Astrocyte (in vitro differentiated cells and primary cell): ENCODE measurements at regions not wholly inside any gene's neighbourhood (a gene's known extent, or its start where the extent isn't known, plus 50 kb on each side); places are given as distances from the start of the nearest gene placed in this dataset.

Source experiments
- DNase-seq: peaks from one replicate; pipeline ENCODE4 v3.0.0-alpha.2; 2010; ENCODE audit warnings: low read depth
- FAIRE-seq: peaks from 2 replicates; lab custom pipeline; 2011; peaks lifted over from hg19 to GRCh38; lab: Jason Lieb, UNC
- H2AFZ ChIP-seq: 2 replicates; pipeline ENCODE4 v1.6.0; 2012; ENCODE audit warnings: low read depth, low read length, inconsistent platforms
- H3K27ac ChIP-seq: 2 replicates; pipeline ENCODE4 v1.5.1; 2011; ENCODE audit warnings: low read depth, low read length, inconsistent platforms
- H3K27me3 ChIP-seq: 2 replicates; pipeline ENCODE4 v1.6.0; 2011; ENCODE audit warnings: low read length, inconsistent platforms; ENCODE audit not compliant: insufficient read depth
- H3K36me3 ChIP-seq: 2 replicates; pipeline ENCODE4 v1.5.1; 2011; ENCODE audit warnings: low read length, inconsistent platforms; ENCODE audit not compliant: insufficient read depth
- H3K4me1 ChIP-seq: 2 replicates; pipeline ENCODE4 v1.5.1; 2011; ENCODE audit warnings: low read length, inconsistent platforms; ENCODE audit not compliant: insufficient read depth
- H3K4me2 ChIP-seq: 2 replicates; pipeline ENCODE4 v1.6.0; 2012; ENCODE audit warnings: low read length, inconsistent platforms
- H3K4me3 ChIP-seq: 2 replicates; pipeline ENCODE4 v1.5.1; 2011; ENCODE audit warnings: low read depth, mild to moderate bottlenecking, low read length, inconsistent platforms; ENCODE audit not compliant: insufficient read depth
- H3K79me2 ChIP-seq: 2 replicates; pipeline ENCODE4 v1.6.0; 2012; ENCODE audit warnings: mild to moderate bottlenecking, low read length, inconsistent platforms; ENCODE audit not compliant: insufficient read depth
- H3K9ac ChIP-seq: 2 replicates; pipeline ENCODE4 v1.6.0; 2012; ENCODE audit warnings: mild to moderate bottlenecking, low read length, inconsistent platforms
- H3K9me3 ChIP-seq: 2 replicates; pipeline ENCODE4 v1.5.1; 2012; ENCODE audit warnings: low read depth, mild to moderate bottlenecking, low read length, inconsistent platforms; ENCODE audit not compliant: insufficient read depth
- H4K20me1 ChIP-seq: 2 replicates; pipeline ENCODE4 v1.6.0; 2012; ENCODE audit warnings: low read length, inconsistent platforms; ENCODE audit not compliant: insufficient read depth
- H3K27ac Mint-ChIP-seq: one replicate; pipeline ENCODE4 v1.8.0; 2021; ENCODE audit warnings: mild to moderate bottlenecking, mixed read lengths; ENCODE audit not compliant: unreplicated experiment
- H3K27me3 Mint-ChIP-seq: one replicate; pipeline ENCODE4 v1.8.0; 2021; ENCODE audit warnings: low read depth, mixed read lengths; ENCODE audit not compliant: unreplicated experiment
- H3K36me3 Mint-ChIP-seq: one replicate; pipeline ENCODE4 v1.8.0; 2021; ENCODE audit warnings: low read depth, mixed read lengths; ENCODE audit not compliant: unreplicated experiment
- H3K4me1 Mint-ChIP-seq: one replicate; pipeline ENCODE4 v1.8.0; 2021; ENCODE audit warnings: low read depth, mixed read lengths; ENCODE audit not compliant: unreplicated experiment
- H3K4me3 Mint-ChIP-seq: one replicate; pipeline ENCODE4 v1.8.0; 2021; ENCODE audit warnings: mild to moderate bottlenecking, moderate library complexity, mixed read lengths; ENCODE audit not compliant: unreplicated experiment
- H3K9me3 Mint-ChIP-seq: one replicate; pipeline ENCODE4 v1.8.0; 2021; ENCODE audit warnings: mild to moderate bottlenecking, mixed read lengths; ENCODE audit not compliant: unreplicated experiment
- EZH2 ChIP-seq: IDR thresholded peaks from 2 replicates; pipeline ENCODE4 v1.6.1; 2012; ENCODE audit warnings: mild to moderate bottlenecking, low read length, inconsistent platforms; ENCODE audit not compliant: insufficient read depth
- TF ChIP-seq, protein P1 (sequence below): IDR thresholded peaks from 2 replicates; pipeline ENCODE4 v1.5.1; 2011; ENCODE audit warnings: low read depth, mild to moderate bottlenecking, inconsistent platforms, low read length, moderate library complexity; ENCODE audit not compliant: insufficient read depth

DNA sequence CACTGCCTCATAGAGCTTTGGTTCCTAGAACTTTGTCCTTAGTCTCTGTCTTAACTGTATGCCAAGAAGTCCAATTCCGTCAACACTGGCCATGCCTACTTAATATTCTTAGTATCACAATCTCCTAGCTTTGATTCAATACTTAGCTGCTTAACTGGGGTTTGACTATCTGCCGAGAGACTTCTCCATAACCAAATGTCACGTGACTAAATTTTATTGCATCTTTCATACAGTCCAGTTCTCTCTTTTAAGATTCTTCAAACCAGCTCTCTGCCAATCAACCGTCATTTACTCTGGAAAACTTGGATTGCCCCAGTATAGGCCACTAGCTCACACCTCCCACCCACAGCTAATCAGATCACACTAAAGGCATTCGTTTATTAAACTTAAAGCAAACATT lies 122.8 kb downstream of the ATXN7L3B start:
- H3K4me3 Mint-ChIP-seq = no peak overlapping the region
- TF ChIP-seq, protein P1, sequence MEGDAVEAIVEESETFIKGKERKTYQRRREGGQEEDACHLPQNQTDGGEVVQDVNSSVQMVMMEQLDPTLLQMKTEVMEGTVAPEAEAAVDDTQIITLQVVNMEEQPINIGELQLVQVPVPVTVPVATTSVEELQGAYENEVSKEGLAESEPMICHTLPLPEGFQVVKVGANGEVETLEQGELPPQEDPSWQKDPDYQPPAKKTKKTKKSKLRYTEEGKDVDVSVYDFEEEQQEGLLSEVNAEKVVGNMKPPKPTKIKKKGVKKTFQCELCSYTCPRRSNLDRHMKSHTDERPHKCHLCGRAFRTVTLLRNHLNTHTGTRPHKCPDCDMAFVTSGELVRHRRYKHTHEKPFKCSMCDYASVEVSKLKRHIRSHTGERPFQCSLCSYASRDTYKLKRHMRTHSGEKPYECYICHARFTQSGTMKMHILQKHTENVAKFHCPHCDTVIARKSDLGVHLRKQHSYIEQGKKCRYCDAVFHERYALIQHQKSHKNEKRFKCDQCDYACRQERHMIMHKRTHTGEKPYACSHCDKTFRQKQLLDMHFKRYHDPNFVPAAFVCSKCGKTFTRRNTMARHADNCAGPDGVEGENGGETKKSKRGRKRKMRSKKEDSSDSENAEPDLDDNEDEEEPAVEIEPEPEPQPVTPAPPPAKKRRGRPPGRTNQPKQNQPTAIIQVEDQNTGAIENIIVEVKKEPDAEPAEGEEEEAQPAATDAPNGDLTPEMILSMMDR = no peak
- TF ChIP-seq EZH2 = no peak
- FAIRE-seq = no peak

DNA sequence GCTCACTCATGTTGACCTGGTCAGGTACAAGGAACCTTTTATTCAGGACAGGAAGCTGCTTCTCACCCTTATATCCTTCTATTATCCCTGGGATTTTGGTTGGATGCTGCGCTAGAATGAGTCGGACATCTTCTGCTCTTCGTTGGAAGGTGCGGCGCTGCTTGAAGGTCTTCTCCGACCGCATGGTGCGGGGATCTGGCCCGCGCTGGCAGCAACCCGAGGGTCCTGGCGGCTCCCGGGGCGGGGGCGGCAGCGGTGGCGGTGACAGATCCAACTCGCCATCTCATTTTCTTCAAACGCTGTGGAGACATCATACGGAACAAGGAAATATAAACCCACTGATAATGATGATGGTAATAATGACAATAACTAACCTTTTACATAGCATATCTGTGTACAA lies 126.3 kb downstream of the ATXN7L3B start:
- no peak overlapping the region for H3K9ac ChIP-seq
- no peak overlapping the region for H3K4me3 ChIP-seq
- H3K9me3 ChIP-seq = no peaks in the 10 kb centered on the region
- H3K27me3 ChIP-seq = no peaks in the 10 kb centered on the region
- no peak for DNase-seq
- H2AFZ ChIP-seq = no peak overlapping the region
- no peak overlapping the region for H3K27ac ChIP-seq
- no peaks in the 10 kb centered on the region for H3K36me3 ChIP-seq
- no peak for TF ChIP-seq EZH2
- TF ChIP-seq, protein P1 = no peak
- Mint-ChIP-seq H3K4me3 (no peak overlapping the region), H3K27me3 (peaks cover 3% of the 10 kb centered on the region), H3K27ac (no peak overlapping the region), H3K9me3 (no peaks in the 10 kb centered on the region), H3K4me1 (peaks cover 2% of the 10 kb centered on the region), H3K36me3 (no peaks in the 10 kb centered on the region)
- no peaks in the 10 kb centered on the region for H3K4me1 ChIP-seq
- H4K20me1 ChIP-seq = no peaks in the 10 kb centered on the region
- no peak overlapping the region for H3K4me2 ChIP-seq
- FAIRE-seq = no peak
- no peaks in the 10 kb centered on the region for H3K79me2 ChIP-seq

More for the DNA sequence above, 122.8 kb downstream of the ATXN7L3B start:
- no peaks in the 10 kb centered on the region for H3K36me3 Mint-ChIP-seq
- H3K36me3 ChIP-seq = no peaks in the 10 kb centered on the region
- no peak for DNase-seq
- no peak overlapping the region for H3K27ac Mint-ChIP-seq
- H2AFZ ChIP-seq = no peak overlapping the region
- no peak overlapping the region for H3K4me3 ChIP-seq
- H3K27ac ChIP-seq = no peak overlapping the region
- H4K20me1 ChIP-seq = no peaks in the 10 kb centered on the region
- no peaks in the 10 kb centered on the region for H3K4me1 ChIP-seq
- H3K4me1 Mint-ChIP-seq = no peaks in the 10 kb centered on the region
- no peaks in the 10 kb centered on the region for H3K9me3 ChIP-seq
- H3K4me2 ChIP-seq = no peak overlapping the region
- H3K9ac ChIP-seq = no peak overlapping the region
- no peaks in the 10 kb centered on the region for H3K27me3 ChIP-seq
- H3K9me3 Mint-ChIP-seq = no peaks in the 10 kb centered on the region
- peaks cover 3% of the 10 kb centered on the region for H3K27me3 Mint-ChIP-seq
- H3K79me2 ChIP-seq = no peaks in the 10 kb centered on the region

DNA sequence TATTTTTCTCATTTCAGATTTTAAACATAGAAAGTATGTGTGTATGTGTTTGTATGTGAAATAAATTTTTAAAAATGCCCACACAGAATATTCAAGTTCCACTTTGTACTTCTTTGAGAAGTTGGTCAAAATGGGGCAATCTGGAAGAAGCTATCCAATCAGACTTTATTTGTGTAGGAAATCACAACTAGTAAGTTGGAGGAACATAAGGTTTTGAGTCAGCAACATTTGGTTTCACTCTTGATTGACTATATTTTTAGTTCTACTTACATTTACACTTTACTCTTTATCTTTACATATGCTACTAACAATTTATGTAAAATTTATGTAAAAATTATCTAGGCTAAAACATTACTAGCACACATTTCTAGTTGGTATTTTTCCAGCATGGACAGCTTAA lies 128.1 kb downstream of the ATXN7L3B start:
- Mint-ChIP-seq H3K27me3 (no peaks in the 10 kb centered on the region), H3K9me3 (no peaks in the 10 kb centered on the region)

More for the DNA sequence above, 128.1 kb downstream of the ATXN7L3B start:
- FAIRE-seq (no peak), DNase-seq (no peak)
- Mint-ChIP-seq H3K36me3 (no peaks in the 10 kb centered on the region), H3K27ac (no peak overlapping the region), H3K4me3 (no peak overlapping the region), H3K4me1 (peaks cover 2% of the 10 kb centered on the region)
- Histone ChIP-seq H3K79me2 (no peaks in the 10 kb centered on the region), H3K9me3 (no peaks in the 10 kb centered on the region), H3K4me2 (no peak overlapping the region), H3K27me3 (no peaks in the 10 kb centered on the region), H3K4me3 (no peak overlapping the region), H3K36me3 (no peaks in the 10 kb centered on the region), H2AFZ (no peak overlapping the region), H4K20me1 (no peaks in the 10 kb centered on the region), H3K9ac (no peak overlapping the region), H3K27ac (no peak overlapping the region), H3K4me1 (no peaks in the 10 kb centered on the region)
- TF ChIP-seq, protein P1 = no peak
- TF ChIP-seq EZH2 = no peak
